Fibroblast of pulmonary artery (primary cell): ENCODE measurements at regions not wholly inside any gene's neighbourhood (a gene's known extent, or its start where the extent isn't known, plus 50 kb on each side); places are given as distances from the start of the nearest gene placed in this dataset.
A peak's percentile ranks its signal among the peaks of the same experiment; 100 is the strongest.

Experiments used
- DNase-seq: peaks from one replicate; pipeline ENCODE4 v3.0.0-alpha.2; 2010; ENCODE audit warnings: low read depth
- H3K4me3 ChIP-seq: replicated peaks from 2 replicates; pipeline ENCODE4 v1.5.1; 2011; ENCODE audit warnings: low read depth, mild to moderate bottlenecking, control low read depth, low read length, moderate library complexity
- TF ChIP-seq, protein P1 (sequence below): IDR thresholded peaks from 2 replicates; pipeline ENCODE4 v1.5.1; 2011; ENCODE audit warnings: mild to moderate bottlenecking, control low read depth, low read length, inconsistent platforms; ENCODE audit errors: missing control alignments

DNA sequence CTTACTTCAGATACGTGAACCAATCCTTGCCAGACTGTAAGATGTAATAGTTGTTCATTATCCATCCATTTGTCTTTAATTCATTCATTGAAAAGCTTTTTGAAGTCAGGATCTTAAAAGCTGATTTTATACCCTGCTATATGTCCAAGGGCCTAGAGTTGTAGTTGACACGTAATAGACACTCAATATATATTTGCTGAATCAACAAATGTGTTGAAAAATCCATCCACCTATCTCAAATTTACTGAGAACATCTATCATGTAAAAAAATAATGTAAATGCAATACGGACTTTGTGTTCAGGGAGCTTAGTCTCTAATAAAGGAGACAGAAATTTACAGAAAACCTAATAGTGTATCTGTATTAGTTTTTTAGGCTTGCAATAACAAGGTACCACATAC, 521.0 kb downstream of the METTL15 start:
- DNase-seq: no peak
- TF ChIP-seq, protein P1, sequence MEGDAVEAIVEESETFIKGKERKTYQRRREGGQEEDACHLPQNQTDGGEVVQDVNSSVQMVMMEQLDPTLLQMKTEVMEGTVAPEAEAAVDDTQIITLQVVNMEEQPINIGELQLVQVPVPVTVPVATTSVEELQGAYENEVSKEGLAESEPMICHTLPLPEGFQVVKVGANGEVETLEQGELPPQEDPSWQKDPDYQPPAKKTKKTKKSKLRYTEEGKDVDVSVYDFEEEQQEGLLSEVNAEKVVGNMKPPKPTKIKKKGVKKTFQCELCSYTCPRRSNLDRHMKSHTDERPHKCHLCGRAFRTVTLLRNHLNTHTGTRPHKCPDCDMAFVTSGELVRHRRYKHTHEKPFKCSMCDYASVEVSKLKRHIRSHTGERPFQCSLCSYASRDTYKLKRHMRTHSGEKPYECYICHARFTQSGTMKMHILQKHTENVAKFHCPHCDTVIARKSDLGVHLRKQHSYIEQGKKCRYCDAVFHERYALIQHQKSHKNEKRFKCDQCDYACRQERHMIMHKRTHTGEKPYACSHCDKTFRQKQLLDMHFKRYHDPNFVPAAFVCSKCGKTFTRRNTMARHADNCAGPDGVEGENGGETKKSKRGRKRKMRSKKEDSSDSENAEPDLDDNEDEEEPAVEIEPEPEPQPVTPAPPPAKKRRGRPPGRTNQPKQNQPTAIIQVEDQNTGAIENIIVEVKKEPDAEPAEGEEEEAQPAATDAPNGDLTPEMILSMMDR: no peak
- H3K4me3 ChIP-seq: no peak overlapping the region

DNA sequence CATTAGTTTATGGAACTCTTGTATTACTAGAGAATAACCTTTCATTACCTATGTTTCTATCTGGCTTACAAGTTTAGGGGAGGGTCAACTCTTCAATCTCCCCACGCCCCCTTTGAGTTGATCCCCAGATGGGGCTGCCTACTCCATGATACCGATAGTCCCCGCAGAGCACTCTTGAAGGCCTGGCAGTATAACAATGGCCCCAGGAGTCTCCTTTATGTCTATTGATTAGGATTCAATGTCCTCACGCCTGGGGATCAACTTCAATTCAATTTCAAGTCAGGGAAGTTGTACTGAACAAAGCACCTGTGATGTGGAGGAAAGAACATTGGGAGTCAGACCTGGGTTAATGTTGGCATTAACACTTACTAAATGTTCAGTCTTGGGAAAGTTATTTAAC, 520.2 kb downstream of the METTL15 start:
- no peak overlapping the region for H3K4me3 ChIP-seq
- no peak for DNase-seq
- TF ChIP-seq, protein P1: no peak

DNA sequence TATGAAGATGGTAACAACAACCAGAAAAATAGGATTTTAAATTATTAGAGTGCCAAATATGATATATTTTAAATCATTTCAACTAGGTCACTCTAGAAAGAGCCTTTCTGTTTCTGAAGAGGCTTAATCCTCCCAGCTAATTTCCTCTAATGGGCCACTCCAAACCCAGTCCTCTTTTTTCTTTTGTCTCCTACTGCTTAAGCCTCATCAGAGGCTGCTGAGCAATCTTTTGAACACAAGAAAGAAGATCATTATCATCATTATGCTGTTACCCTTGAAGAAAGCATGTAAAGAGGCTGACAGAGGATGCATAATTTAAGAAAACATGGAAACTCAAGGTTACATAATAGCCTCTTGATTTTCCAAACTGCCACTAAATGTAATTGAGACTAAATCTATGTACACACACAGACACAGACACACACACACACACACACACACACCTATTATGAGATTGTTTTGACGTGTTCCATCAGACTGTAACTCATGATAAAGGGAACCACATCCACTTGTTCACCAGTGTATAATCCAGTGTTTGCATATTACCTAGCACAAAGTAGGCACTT, 519.6 kb downstream of the METTL15 start:
- TF ChIP-seq, protein P1: no peak
- DNase-seq: no peak
- H3K4me3 ChIP-seq: no peak overlapping the region

DNA sequence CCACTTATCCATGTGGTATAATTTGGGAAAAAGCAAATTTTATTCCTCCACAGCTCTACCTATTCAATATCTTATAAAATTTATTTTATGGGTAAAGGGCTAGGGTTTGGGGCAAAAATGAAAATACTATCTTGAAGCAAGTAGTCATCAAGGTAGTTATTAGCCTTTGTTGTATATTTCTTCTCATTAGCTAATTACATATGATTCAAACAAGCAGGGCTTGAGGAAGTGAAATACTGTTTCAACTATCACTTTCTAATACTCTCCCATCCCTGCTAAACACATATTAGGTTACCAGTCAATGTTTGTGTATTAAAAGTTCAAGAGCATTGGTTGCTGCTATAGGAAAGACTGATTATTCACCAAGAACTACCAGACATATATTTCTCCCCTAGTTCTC, 517.3 kb downstream of the METTL15 start:
- no peak for DNase-seq
- TF ChIP-seq, protein P1: no peak
- no peak overlapping the region for H3K4me3 ChIP-seq

DNA sequence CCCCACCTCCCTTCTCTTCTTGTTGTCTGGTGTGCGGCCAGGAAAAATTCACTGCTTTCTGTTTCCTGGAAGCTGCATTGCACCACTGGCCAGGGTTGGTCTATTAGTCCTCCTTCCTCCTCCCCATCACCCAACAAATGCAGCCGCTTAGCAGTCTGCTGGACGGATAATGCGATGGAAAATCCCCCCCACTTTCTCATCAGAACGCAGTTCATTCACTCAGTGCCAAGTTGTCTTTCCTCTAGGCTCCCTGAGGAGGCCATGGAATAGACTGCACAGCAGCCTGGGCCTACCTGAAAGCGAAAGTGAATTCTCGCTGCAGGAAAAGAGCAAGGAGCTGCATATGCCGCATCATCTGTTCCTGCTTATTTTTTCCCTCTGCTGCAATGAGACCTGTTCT, 513.6 kb downstream of the METTL15 start:
- peak; percentile 47 for DNase-seq
- H3K4me3 ChIP-seq: peak overlapping the region; percentile 1
- TF ChIP-seq, protein P1: no peak

DNA sequence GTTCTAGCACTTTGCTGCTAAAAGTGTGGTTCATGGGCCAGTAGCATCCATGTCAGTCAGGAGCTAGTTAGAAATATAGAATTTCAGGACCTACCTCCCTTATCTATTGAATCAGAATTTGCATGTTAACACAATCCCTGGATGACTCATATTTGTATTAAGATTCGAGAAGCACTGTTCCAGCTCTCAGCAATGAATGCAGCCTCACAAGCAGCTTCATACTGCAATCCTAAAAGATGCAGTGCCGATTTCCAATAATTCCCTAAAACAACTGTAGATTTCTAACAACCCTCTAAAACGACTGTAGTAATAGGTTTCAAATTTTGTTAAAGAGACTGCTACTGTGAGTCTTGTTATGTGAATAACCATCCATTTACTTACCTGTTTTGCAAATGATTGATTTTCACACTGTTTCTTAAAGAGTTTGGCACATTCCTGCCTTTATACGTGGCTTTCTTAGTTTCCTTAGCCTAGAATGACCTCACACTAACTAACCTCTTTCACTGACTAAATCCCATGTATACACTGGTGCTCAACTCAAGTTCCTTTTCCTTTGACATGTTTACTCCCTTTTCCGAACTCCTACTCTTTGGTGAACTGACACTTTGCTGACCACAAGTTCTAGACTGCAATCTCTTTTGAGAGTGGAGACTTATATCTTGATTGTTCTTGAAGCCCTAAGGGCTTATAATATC, 511.8 kb downstream of the METTL15 start:
- TF ChIP-seq, protein P1: no peak
- H3K4me3 ChIP-seq: no peak overlapping the region
- DNase-seq: peak; percentile 33

DNA sequence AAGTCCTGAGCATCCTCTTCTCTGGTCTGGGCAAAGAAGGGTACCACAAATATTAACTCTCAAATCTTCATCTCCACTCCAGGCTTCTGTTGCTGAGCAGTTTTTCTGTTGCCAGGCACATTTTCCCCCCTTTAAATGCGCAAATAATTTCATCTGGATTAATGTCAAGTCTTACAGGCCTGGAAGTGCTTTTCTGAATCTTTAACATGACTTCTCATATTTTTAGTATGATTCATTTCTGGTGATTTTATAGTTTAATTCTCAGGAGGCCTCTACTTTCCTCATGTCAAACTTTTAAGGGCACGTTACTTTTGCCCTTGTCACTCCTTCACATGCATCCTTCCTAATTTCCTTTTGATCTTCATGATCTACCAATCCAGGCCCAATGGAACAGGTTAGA, 510.2 kb downstream of the METTL15 start:
- H3K4me3 ChIP-seq: no peak overlapping the region
- TF ChIP-seq, protein P1: no peak
- DNase-seq: peak; percentile 41
